H1 (cell line): ENCODE measurements at regions not wholly inside any gene's neighbourhood (a gene's known extent, or its start where the extent isn't known, plus 50 kb on each side); places are given as distances from the start of the nearest gene placed in this dataset.
"Not testable (repeated sequence)": the region's sequence is repeated elsewhere in the genome, so short reads cannot be mapped to it uniquely, and the experiment has no call there.

Source experiments
- CTCF ChIA-PET: fragments of 300-600 bp; sonication (Branson Sonifier 250); formaldehyde crosslinking; loops from one replicate; lab custom pipeline; 2021; ENCODE audit not compliant: partially characterized antibody; lab: Charles Lee
- POLR2A ChIA-PET: fragments of 300-600 bp; sonication (Branson Sonifier 250); formaldehyde crosslinking; loops from one replicate; lab custom pipeline; 2021; ENCODE audit warnings: inconsistent platforms; ENCODE audit not compliant: partially characterized antibody; lab: Charles Lee
- DNase-seq, 2 experiments: peaks; one replicate each; pipeline versions ENCODE4 v3.0.0 to v3.0.0-alpha.2; 2010 to 2022; ENCODE audit warnings: low spot score in 2 of 2, low read depth in 1 of 2, mixed read lengths in 1 of 2
- FAIRE-seq: peaks from 2 replicates; lab custom pipeline; 2011; peaks lifted over from hg19 to GRCh38; lab: Jason Lieb, UNC
- H2AFZ ChIP-seq: 2 replicates; pipeline ENCODE4 v1.8.1; 2012; ENCODE audit warnings: low read length, inconsistent platforms
- H2AK5ac ChIP-seq: 2 replicates; pipeline ENCODE4 v1.6.1; 2013; ENCODE audit warnings: low read depth, low read length
- H2BK120ac ChIP-seq: replicated peaks from 2 replicates; pipeline ENCODE3; 2013; ENCODE audit warnings: low read depth, low read length, inconsistent platforms
- H2BK12ac ChIP-seq: 2 replicates; pipeline ENCODE4 v1.6.1; 2013; ENCODE audit warnings: low read depth, low read length
- H2BK15ac ChIP-seq: 2 replicates; pipeline ENCODE4 v1.6.1; 2013; ENCODE audit warnings: low read length
- H2BK20ac ChIP-seq: 2 replicates; pipeline ENCODE4 v1.6.1; 2013; ENCODE audit warnings: low read length
- H2BK5ac ChIP-seq: 2 replicates; pipeline ENCODE4 v1.6.1; 2013; ENCODE audit warnings: low read depth, low read length
- H3K14ac ChIP-seq: 2 replicates; pipeline ENCODE4 v1.6.1; 2013; ENCODE audit warnings: inconsistent platforms; ENCODE audit not compliant: insufficient read length
- H3K18ac ChIP-seq: 2 replicates; pipeline ENCODE4 v1.6.1; 2013; ENCODE audit warnings: low read length; ENCODE audit errors: extremely low read depth
- H3K23ac ChIP-seq: 2 replicates; pipeline ENCODE4 v1.6.1; 2013; ENCODE audit warnings: inconsistent platforms; ENCODE audit not compliant: insufficient read length
- H3K23me2 ChIP-seq: 2 replicates; pipeline ENCODE4 v1.6.1; 2013; ENCODE audit warnings: low read depth, low read length
- H3K27ac ChIP-seq: 2 replicates; pipeline ENCODE4 v1.6.1; 2011; ENCODE audit warnings: low read depth, low read length, inconsistent platforms
- H3K27me3 ChIP-seq, 4 experiments: replicated peaks in 1 of 4; 1 replicate in 1 of 4; 2 replicates in 3 of 4; pipeline versions ENCODE4 v1.6.1 to v1.8.1; 2011 to 2013; ENCODE audit warnings: low read length in 3 of 4, mild to moderate bottlenecking in 3 of 4, inconsistent platforms in 2 of 4, mixed read lengths in 2 of 4, moderate library complexity in 1 of 4; ENCODE audit not compliant: control insufficient read depth in 3 of 4, insufficient read depth in 3 of 4; ENCODE audit errors: extremely low read depth in 1 of 4
- H3K36me3 ChIP-seq, 4 experiments: 2 replicates each; pipeline versions ENCODE4 v1.6.1 to v1.8.1; 2011 to 2013; ENCODE audit warnings: mild to moderate bottlenecking in 4 of 4, low read length in 3 of 4, moderate library complexity in 2 of 4, control low read depth in 1 of 4, inconsistent platforms in 1 of 4; ENCODE audit not compliant: insufficient read depth in 4 of 4, control insufficient read depth in 2 of 4
- H3K4ac ChIP-seq: replicated peaks from 2 replicates; pipeline ENCODE3; 2013; ENCODE audit warnings: low read length, low read depth, mixed read lengths, inconsistent platforms; ENCODE audit not compliant: insufficient read length
- H3K4me1 ChIP-seq, 4 experiments: replicated peaks in 1 of 4; 1 replicate in 1 of 4; 2 replicates in 3 of 4; pipeline versions ENCODE4 v1.6.1 to v1.8.1; 2011 to 2013; ENCODE audit warnings: low read length in 3 of 4, inconsistent platforms in 2 of 4, mixed read lengths in 1 of 4; ENCODE audit not compliant: insufficient read depth in 4 of 4, control insufficient read depth in 3 of 4
- H3K4me2 ChIP-seq, 2 experiments: 2 replicates each; pipeline versions ENCODE4 v1.6.1 to v1.8.1; 2011 to 2013; ENCODE audit warnings: low read depth in 2 of 2, low read length in 2 of 2, control low read depth in 1 of 2, inconsistent platforms in 1 of 2, mild to moderate bottlenecking in 1 of 2; ENCODE audit not compliant: insufficient read depth in 1 of 2
- H3K4me3 ChIP-seq, 4 experiments: fragments of 200-600, 300-600 bp in 1 of 4; sonication (generic), shearing (Covaris generic), sonication (Bioruptor Twin) in 1 of 4; 2 replicates each; pipeline versions ENCODE4 v1.5.1 to v1.8.1; 2011 to 2016; ENCODE audit warnings: low read length in 4 of 4, low read depth in 3 of 4, control low read depth in 2 of 4, inconsistent platforms in 2 of 4, mild to moderate bottlenecking in 2 of 4, mixed read lengths in 1 of 4, moderate library complexity in 1 of 4; ENCODE audit not compliant: insufficient read depth in 2 of 4; ENCODE audit errors: extremely low read depth in 1 of 4
- H3K56ac ChIP-seq: replicated peaks from 2 replicates; pipeline ENCODE3; 2013; ENCODE audit warnings: low read depth, mild to moderate bottlenecking, mixed read lengths, low read length, inconsistent platforms; ENCODE audit not compliant: insufficient read length
- H3K79me1 ChIP-seq: 2 replicates; pipeline ENCODE4 v1.6.1; 2013; ENCODE audit warnings: low read depth, low read length, control low read depth
- H3K79me2 ChIP-seq, 2 experiments: 2 replicates each; pipeline versions ENCODE4 v1.6.1 to v1.8.1; 2012 to 2013; ENCODE audit warnings: low read length in 2 of 2, mild to moderate bottlenecking in 2 of 2, inconsistent platforms in 1 of 2; ENCODE audit not compliant: insufficient read depth in 2 of 2, control insufficient read depth in 1 of 2
- H3K9ac ChIP-seq, 4 experiments: replicated peaks in 1 of 4; 1 replicate in 1 of 4; 2 replicates in 3 of 4; pipeline versions ENCODE4 v1.6.1 to v1.8.1; 2011 to 2013; ENCODE audit warnings: low read depth in 3 of 4, low read length in 3 of 4, control low read depth in 2 of 4, mild to moderate bottlenecking in 2 of 4, moderate library complexity in 2 of 4, inconsistent platforms in 1 of 4; ENCODE audit errors: extremely low read depth in 1 of 4
- H3K9me3 ChIP-seq, 2 experiments: 2 replicates each; pipeline versions ENCODE4 v1.6.1 to v1.8.1; 2012 to 2013; ENCODE audit warnings: mild to moderate bottlenecking in 2 of 2, moderate library complexity in 2 of 2, control low read depth in 1 of 2, inconsistent platforms in 1 of 2, low read depth in 1 of 2, low read length in 1 of 2, mixed read lengths in 1 of 2; ENCODE audit not compliant: insufficient read depth in 2 of 2
- H4K20me1 ChIP-seq, 2 experiments: replicated peaks in 1 of 2; 2 replicates each; pipeline versions ENCODE3 to v1.8.1; 2011 to 2013; ENCODE audit warnings: inconsistent platforms in 2 of 2, low read length in 2 of 2, mild to moderate bottlenecking in 1 of 2; ENCODE audit not compliant: insufficient read depth in 2 of 2, control insufficient read depth in 1 of 2
- H4K5ac ChIP-seq: 2 replicates; pipeline ENCODE4 v1.6.1; 2013; ENCODE audit warnings: low read length, low read depth, mixed read lengths, inconsistent platforms; ENCODE audit not compliant: insufficient read length
- H4K8ac ChIP-seq: 2 replicates; pipeline ENCODE4 v1.8.0; 2013; ENCODE audit warnings: mild to moderate bottlenecking, moderate library complexity, low read length, inconsistent platforms; ENCODE audit not compliant: insufficient read depth; ENCODE audit errors: extremely low read depth
- H4K91ac ChIP-seq: replicated peaks from 2 replicates; pipeline ENCODE3; 2013; ENCODE audit warnings: low read length, mixed read lengths, inconsistent platforms; ENCODE audit not compliant: insufficient read length
- WGBS, 2 experiments: shearing (Covaris generic) in 1 of 2; methylation state at CpG; one replicate each; pipeline versions ENCODE4 v1.1.6 to v1.1.7; 2013 to 2015; ENCODE audit warnings: low lambda C conversion rate in 2 of 2, mixed read lengths in 2 of 2, inconsistent platforms in 1 of 2, low coverage in 1 of 2, missing lambda C conversion rate in 1 of 2; ENCODE audit not compliant: insufficient replicate concordance in 2 of 2, insufficient coverage in 1 of 2, insufficient read length in 1 of 2; ENCODE audit errors: extremely low coverage in 1 of 2, missing lambda C conversion rate in 1 of 2; 5-methylcytosine and 5-hydroxymethylcytosine counted together

GRCh38 chr13:111692028-111692427, 371.6 kb downstream of the TEX29 start:
- H3K56ac ChIP-seq, H2AK5ac ChIP-seq, H4K91ac ChIP-seq, H3K27me3 ChIP-seq, H3K9me3 ChIP-seq, H3K4me2 ChIP-seq, H3K79me2 ChIP-seq, H4K8ac ChIP-seq, H2BK12ac ChIP-seq, DNase-seq, POLR2A ChIA-PET, H3K27ac ChIP-seq, H2AFZ ChIP-seq, H3K9ac ChIP-seq, H3K18ac ChIP-seq, CTCF ChIA-PET, H4K20me1 ChIP-seq, H3K4me1 ChIP-seq, H3K4me3 ChIP-seq, H2BK120ac ChIP-seq, H4K5ac ChIP-seq, H2BK5ac ChIP-seq, H3K14ac ChIP-seq, H3K4ac ChIP-seq, H2BK20ac ChIP-seq, H3K79me1 ChIP-seq, H3K36me3 ChIP-seq, H3K23me2 ChIP-seq, H2BK15ac ChIP-seq, H3K23ac ChIP-seq, FAIRE-seq: not testable (repeated sequence)
- WGBS, 2 experiments = 100% methylated on average over 2 of the region's 2 CpGs; no CpG with 5 or more reads in 1 of the 2 experiments

GRCh38 chr13:111696121-111696520, 370.8 kb upstream of the SOX1 start:
- no CpG with 5 or more reads among the region's 11 CpGs for WGBS, 2 experiments
- H3K79me1 ChIP-seq, H3K23ac ChIP-seq, H3K18ac ChIP-seq, H4K20me1 ChIP-seq, H4K8ac ChIP-seq, H3K9ac ChIP-seq, H2BK5ac ChIP-seq, H3K36me3 ChIP-seq, POLR2A ChIA-PET, H3K4ac ChIP-seq, H4K5ac ChIP-seq, H3K56ac ChIP-seq, H2BK15ac ChIP-seq, H3K9me3 ChIP-seq, H2AFZ ChIP-seq, DNase-seq, H3K27me3 ChIP-seq, H3K4me3 ChIP-seq, H3K79me2 ChIP-seq, H4K91ac ChIP-seq, H2BK120ac ChIP-seq, H3K23me2 ChIP-seq, H2BK20ac ChIP-seq, H2BK12ac ChIP-seq, H3K14ac ChIP-seq, CTCF ChIA-PET, H3K4me2 ChIP-seq, FAIRE-seq, H2AK5ac ChIP-seq, H3K27ac ChIP-seq, H3K4me1 ChIP-seq: not testable (repeated sequence)
